ENCODE measurements at regions not wholly inside any gene's neighbourhood (a gene's known extent, or its start where the extent isn't known, plus 50 kb on each side); places are given as distances from the start of the nearest gene placed in this dataset.
"Not testable (repeated sequence)": the region's sequence is repeated elsewhere in the genome, so short reads cannot be mapped to it uniquely, and the experiment has no call there.

DNA sequence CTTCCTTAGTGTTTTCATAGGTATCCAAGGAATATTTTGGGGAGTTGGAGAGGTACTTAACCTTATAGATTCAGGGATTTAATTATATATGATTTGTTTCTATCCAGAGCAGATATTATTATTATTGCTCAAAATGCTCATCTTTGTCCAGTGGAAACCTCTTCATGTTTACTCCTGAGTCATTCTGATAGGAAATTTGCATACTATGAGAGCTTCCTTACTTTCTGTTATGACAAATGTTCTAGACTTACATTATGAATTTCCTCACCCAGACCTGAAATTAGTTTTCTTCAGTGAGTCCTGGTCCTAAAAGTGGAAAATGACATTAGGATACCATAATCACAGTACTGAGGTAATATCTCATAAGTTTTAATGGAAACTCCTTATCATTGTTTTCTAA lies 57.5 kb upstream of the PLPPR5 start:
- DNase-seq, result no peak

DNA sequence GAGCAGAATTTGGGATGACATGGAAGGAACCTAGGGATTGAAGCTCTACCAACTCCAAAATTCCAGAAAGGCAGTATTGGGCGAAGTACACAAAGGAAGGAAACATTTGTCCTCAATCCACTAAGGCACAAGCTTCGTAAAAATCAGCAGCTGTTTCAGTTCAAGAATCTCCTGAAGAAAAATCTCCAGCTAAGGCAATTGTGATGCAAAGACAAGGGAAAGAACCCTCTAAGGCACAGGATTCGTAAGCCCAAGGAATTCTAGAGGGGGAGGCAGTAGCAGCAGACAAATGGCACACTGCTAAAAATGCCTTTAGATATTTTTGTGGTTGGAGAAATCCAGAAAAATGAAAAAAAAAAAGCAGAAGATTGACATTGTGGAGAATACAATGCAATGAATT lies 64.5 kb upstream of the PLPPR5 start:
- no peak for DNase-seq

DNA sequence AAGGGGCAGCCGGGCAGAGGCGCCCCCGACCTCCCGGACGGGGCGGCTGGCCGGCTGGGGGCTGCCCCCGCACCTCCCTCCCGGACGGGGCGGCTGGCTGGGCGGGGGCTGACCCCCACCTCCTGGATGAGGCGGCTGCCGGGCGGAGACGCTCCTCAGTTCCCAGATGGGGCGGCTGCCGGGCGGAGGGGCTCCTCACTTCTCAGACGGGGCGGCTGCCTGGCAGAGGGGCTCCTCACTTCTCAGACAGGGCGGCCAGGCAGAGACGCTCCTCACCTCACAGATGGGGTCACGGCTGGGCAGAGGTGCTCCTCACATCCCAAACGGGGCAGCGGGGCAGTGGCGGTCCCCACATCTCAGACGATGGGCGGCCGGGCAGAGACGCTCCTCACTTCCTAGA lies 73.9 kb upstream of the PLPPR5 start:
- not testable (repeated sequence) for DNase-seq

DNA sequence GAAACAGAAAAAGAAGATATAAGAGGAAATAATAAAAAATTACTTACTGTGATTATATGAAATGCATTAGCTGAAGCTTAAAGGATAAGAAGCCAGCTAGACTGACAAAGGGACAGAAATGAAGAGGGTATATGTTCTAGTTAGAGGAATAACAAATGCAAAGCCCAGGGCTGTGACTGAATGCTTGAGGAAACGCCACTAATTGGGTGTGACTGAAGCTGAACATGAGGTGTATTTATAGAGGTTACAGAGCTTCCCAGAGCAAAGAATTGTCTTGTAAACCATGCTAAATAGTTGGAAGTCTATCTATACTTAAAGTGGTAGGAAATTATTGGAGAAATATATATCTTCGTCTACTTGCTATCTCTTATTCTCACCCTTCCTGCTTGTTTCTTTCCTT lies 77.7 kb upstream of the PLPPR5 start:
- no peak for DNase-seq

DNA sequence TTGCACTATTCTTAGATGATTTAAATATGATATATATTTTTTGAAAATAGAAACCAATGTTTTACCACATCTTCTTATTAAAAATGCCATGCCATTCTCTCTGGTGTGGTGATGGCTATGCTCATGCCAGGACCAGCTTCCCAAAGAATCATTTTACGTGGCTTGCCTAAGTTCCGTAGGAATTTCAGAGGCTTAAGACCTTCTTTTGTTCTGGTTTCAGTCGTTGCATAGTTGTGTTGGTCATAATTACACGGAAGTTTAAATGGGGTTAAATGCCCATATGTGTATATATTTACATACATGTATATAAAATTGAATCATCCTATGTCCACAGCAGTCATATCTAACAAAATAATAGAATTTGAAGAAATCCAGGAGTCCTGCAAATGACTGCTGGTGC lies 78.7 kb upstream of the PLPPR5 start:
- no peak for DNase-seq

DNA sequence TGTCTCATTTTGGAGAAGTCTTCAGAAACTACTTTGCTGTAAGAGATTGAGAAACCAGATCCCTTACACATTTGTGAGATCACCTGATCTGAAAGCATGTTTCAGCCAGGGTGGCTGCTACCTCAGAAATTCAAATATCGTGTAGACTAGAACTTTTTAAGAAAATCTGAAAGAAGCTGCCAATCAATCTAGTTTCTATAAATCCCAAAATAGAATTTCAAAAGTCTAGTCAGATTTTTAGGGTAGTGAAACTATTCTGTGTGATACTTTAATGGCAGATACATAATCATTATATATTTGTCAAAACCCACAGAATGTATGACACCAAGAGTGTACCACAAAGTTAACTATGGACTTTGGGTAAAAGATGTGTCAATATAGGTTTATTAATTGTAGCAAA lies 79.9 kb upstream of the PLPPR5 start:
- DNase-seq, result no peak

DNA sequence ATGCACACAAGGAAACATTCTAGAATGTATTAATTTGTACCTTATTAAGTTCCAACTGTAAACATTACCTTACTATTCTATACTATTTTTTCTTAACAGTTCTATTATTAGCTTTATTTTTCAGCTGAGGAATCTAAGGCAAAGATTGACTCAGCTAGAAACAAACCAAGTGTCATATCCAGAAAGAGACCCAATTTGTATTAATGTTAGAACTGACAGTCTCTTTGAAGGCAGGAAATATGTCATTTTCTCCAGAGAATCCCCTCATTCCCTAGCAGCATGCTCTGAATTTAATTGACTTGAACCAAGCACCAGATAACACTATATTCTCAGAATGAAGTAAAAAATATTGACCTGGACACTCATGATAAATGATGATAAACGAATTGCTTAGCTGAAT lies 81.4 kb upstream of the PLPPR5 start:
- DNase-seq, result no peak

DNA sequence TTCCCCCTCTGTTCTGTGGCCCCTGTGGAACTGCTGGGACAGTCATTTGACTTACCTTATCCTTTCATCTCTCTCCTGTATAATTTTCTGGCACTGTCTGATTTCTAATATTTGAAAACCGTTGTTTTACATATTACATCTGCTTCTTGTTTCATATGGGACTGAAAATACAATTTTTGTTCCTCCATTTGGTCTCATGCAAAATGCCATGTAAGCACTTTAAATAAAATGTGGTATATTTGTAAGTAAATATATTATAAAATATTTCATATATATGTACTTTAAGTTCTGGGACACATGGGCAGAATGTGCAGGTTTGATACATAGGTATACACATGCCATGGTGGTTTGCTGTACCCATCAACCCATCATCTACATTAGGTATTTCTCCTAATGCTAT lies 93.9 kb upstream of the PLPPR5 start:
- DNase-seq, result no peak

DNA sequence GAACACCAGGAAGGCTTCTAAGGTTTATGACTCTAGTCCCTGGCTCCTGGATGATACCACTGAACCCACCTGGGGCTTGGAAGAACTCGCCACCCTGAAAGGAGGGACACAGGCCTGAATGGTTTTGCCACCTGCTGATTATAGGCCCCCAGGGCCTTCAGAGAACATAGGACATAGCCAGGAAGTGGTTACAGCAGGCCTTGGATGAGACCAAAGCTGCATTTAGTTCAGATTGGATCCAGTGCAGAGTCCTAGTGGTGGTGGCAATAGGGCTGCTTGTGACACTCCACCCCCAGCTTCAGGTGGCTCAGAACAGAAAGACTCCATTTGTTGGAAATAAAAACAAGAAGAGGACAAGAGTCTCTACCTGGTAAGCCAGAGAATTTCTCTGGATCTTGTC lies 101.6 kb upstream of the PLPPR5 start:
- DNase-seq, result no peak

DNA sequence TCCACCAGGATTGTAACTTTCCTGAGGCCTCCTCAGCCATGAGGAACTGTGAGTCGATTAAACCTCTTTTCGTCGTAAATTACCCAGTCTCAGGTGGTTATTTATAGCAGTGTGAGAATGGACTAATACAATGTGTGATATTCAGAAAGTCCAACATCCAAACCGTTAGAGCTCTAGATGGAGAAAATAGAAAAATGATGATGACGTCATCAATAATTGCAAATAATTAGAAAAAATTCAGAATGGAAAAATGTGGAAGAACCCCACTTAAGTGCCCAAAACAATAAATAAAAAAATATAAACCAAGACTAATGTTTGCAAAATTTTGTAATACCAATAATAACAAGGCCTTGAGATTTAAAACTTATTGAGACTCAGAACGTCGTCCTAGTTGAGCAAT lies 103.0 kb upstream of the PLPPR5 start:
- no peak for DNase-seq

DNA sequence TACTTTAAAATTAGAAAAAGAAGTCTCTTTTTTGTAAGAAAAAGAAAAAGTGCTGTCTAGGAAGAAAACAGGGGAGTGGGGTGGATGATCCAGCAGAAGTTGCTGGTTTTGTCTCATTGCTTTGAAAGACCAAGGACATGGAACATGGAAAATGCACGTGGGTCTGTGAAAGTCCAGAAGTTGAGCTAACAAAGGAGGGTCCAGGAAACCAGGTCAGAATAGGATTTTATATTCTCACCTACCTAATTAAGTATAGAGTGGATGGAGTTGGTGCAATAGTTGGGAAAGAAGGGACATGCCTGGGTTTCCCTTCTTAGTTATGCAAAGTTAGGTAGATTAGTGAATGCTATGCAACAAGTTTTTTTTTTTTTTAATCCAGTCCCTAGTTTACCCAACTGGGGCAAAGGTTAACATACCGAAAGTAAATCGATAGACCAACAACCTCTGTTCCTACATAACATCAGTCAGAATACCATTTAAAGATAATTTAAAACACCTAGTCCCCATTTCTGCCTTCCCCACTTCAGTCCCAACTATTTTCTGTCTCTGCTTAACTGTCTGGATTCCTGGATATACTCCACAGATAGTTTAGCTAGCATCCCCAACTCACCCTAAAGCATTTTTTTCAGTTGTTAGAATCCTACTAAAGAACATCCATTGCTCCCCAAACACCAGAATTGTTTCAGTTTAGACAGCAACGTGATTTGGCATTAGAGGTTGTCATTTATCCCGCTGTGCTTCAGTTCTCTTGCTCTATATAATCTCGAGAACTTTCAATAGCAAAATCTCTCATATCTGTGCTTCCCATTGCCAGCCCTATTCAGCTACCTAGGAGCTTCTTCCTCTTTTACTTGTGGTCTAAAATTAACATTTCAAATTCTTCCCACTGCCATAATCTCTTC lies 105.7 kb upstream of the PLPPR5 start:
- no peak for DNase-seq

DNA sequence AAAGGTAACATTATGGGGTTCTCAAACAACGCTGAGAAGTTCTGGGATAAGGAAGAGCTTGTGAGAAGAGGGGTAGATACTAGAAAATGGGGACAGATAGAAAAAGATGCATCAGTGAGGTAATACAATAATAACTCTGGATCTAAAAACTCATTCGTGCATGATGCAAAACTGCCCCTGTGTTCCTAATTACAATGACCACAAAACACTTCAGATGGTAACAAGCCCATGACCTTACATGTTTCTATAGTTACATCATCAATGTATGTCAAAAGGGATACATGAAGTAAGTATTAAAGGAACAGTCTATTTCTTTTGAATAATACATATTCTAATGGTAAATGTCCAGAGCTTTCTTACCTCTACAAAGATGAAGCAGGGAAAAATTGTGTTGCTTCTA lies 110.6 kb upstream of the PLPPR5 start:
- no peak for DNase-seq

DNA sequence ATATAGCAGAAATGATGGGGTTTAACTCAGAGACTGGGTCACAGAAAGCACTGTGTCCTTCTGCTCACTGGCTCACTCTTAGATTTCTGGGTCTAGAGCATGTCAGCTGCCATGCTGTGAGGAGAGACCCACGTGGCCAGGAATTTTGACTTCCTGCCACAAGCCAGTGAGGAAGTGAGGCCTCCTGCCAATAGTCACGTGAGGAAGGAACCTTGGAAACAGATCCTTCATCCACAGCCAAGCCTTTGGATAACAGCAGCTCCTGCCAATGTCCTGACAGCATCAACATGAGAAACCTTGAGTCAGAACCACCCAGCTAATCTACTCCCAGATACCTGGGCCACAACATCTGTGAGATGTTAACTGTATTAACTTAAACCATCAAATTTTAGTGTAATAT lies 114.5 kb upstream of the PLPPR5 start:
- DNase-seq, result peak; percentile 33

DNA sequence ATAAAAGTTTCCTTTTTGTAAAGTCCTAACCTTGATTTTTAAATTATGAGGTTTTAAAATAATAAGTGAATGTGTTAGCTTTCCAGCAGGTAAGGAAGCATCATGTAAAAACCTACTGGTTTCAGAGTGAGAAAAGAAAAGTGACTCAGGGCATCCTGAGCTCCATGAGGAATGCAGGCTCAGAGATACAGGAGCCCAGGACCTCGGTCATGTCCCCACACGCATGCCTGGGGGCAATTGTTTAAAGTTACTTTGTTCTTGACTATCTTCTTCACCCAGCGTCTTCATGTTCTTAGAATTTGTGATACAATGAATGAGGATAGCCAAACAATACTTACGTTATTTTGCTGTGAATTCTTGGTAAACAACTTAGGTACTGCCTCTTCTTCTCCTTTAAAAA lies 117.4 kb upstream of the PLPPR5 start:
- DNase-seq, result no peak

DNA sequence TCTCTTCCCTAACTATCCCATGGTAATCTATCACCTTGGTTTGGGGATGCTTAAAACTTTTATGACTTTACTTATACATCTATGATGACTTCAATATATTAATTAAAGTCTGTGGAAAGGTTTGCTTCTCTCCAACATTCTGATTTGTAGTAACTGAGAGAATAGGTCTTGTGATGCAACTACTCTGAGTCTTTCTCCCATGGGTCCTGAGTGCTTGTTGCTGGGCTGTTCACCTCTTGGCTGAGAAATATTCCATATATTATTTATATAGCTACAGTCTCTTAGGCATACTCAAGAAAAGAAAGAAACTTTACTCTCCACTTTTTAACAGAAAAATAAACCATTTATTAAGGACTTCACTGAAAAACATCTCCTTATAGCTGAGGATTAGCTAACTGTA lies 119.3 kb upstream of the PLPPR5 start:
- DNase-seq, result no peak

DNA sequence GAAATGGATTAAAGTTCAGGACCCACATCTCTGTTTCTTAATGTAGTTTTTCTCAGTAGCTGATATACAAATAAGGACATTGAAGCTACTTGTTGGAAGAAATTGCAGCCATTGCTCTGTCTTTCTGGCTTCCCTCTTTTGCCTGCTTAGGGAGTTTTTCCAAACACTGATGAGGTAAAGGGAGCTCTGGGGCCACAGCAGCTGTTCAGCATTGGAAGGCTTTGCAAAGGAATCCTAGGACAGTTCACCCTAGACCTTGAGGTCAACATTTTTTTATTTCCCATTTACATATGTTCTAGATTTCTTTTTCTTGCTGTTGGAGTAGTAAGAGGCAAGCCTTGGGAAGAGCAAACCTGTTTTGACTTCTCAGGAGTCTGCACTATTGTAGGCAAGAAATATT lies 126.9 kb upstream of the PLPPR5 start:
- no peak for DNase-seq

DNA sequence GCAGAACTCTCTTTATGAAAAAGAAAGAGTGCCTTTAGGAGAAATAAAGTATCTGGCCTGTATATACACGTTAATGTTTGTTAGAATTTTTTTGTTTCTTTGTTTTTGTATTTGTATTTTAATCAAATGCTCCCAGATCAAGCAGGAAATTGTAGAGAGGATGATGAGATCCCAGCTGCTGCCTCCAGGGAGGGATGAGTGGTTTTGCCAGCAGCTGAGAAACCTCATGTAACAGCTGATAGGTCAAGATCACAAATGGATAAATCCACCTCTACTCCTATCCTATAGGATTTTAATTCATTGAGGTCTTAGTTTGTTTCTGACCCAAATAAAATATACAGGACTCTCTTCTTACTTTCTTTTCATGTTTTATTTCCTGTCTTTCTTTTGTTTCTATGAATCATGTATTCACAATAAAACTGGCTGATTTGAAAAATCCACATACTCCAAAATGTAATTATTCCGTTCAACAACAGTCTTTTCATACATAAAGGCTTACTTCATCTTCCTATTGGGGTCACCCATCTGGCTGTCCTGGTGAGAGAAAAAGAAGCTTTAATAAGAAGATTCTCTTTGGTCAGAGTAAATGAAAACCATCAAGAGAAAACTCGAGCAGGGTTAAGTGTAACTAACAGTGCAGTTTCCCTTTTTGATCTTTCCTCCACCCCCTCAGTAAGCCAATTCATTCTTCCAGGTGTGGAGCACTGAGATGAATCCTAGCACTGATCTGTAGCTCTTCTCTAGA lies 129.3 kb upstream of the PLPPR5 start:
- DNase-seq, result peak; percentile 8

DNA sequence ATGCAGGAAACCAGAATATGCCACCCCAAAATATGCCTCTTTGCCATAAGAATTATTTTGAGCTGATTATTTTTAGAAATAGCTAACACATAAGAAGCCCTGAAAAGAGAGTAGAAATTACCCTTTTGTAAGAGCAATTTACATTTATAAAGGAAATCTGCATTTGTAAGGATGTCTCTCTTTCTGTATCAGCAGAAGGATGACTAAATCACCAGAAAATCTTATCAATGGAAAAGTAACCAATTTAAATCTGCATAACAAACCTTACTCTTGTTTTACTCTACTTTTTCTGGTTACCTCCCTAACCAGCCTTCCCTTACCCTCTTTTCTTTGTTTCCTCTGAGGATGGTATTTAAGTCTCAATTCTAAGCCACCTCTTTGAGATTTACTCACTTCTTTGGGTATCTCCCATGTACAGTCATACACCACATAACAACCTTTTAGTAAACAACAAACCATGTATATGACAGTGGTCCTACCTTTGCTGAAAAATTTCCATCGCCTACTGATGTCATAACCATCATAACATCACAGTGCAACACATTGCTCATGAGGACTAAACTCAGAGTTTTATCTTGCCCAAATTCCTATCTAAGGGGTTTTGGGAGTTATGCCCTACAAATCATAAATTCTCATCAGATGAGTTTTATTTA lies 126.6 kb upstream of the PLPPR4 start:
- DNase-seq, result no peak

DNA sequence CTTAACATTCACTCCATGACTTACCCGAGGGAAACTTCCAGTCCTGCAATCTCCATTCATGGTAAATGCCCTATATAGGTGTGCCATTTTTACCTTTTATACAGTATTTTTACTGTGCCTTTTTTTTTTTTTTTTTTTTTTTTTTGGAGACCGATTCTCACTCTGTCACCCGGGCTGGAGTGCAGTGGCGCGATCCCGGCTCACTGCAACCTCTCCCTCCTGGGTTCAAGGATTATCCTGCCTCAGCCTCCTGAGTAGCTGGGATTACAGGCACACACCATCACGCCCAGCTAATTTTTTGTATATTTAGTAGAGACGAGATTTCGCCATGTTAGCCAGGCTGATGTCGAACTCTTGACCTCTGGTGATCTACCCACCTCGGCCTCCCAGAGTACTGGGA lies 124.4 kb upstream of the PLPPR4 start:
- DNase-seq, result no peak

DNA sequence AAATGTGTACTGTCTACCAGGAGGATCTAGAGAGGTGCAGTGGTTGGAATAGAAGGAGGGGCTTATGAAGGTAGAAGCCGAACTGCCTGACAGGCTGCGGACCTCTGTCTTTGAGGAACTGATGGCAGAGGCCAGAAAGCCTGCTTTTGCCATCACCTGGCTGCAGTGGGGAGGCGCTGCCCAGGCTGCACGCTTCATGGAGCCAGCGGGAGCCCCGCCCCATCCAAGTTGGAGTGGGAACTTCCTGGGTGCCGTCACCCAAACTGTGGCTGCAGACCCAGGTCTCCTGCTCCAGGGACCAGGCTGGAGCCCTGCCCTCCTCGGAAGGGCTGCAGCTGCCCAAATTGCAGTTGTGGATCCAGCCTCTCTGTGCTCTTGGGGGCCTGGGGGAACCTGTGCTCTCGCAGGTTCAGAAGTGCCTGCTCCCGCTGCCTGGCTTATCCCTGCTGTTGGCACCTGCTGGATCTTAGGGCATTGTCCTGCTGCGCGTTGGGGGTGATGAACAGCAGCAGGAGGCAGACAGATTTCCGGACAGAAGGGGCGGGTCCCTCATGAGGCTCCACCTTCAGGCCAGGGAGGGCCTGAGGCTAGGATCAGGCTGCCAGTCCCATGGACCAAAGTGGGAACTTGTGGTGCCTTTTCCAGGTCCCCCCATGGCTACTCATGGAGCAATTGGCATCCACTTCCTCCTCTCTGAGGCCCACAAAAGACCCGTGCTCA lies 118.0 kb upstream of the PLPPR4 start:
- peak; percentile 95 for DNase-seq

DNA sequence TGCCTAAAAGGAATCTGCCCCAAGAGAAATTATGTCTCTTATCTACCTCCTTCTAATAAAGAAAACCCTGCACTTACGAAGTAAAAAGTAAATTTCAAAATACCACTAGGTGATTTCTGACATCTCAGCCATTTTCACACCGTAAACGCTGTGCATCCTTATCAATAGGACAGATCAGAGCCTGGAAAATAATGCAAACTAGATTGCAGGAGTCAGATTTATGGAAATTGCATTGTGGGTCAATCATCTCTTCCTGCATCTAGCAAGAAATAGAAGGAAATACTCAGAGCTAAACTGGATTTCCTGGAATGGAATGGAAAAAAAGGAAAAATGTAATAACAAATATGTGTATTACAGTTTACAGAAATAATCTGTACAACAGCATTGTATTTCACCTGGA lies 114.3 kb upstream of the PLPPR4 start:
- DNase-seq, result no peak

DNA sequence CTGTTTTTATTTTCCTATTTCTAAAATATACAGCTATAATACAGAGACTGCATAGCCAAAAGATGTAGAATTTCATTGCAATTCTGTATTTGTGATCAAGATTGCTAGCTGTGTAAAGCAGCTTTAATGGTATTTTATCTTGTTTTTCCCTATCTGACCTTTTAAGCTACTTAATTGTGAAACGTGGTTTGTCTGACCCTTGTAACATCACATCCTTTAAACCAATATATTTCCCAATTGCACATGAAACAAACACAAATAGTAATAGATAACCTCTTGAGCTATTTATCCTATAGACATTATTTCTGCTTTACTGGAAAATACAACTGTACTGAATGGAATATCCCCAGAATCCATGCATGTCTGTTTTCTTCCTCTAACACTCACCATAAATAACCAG lies 112.2 kb upstream of the PLPPR4 start:
- DNase-seq, result no peak

DNA sequence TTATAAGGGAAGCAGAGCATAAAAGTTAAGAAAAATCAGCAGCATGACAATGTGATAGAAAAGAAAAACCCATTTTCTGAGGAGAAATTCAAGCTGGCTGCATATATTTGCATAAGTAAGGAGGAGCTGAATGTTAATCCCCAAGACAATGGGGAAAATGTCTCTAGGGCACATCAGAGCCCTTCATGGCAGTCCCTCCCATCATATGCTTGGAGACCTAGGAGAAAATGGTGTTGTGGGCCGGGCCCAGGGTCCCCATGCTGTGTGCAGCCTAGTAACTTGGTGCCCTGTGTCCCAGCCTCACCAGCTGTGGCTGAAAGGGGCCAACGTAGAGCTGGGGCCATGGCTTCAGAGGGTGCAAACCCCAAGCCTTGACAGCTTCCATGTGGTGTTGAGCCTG lies 100.6 kb upstream of the PLPPR4 start:
- no peak for DNase-seq

Measured in NCI-H2029 (cell line).